GM19397 (cell line): ENCODE measurements at regions not wholly inside any gene's neighbourhood (a gene's known extent, or its start where the extent isn't known, plus 50 kb on each side); places are given as distances from the start of the nearest gene placed in this dataset.

Experiments
- ATAC-seq: cut with Tn5 transposase; IDR thresholded peaks from one replicate; pipeline ENCODE4 v1.9.1; 2021; ENCODE audit warnings: mild to moderate bottlenecking, moderate library complexity; ENCODE audit not compliant: unreplicated experiment

GRCh38 chr4:178470996-178471784 is 1029.0 kb upstream of the AGA start:
- ATAC-seq, result no peak

- ATAC-seq, result no peak
Observed at GRCh38 chr4:178471994-178472393, 1029.8 kb upstream of the AGA start.

- no peak for ATAC-seq
Observed at GRCh38 chr4:178480105-178480504, 1037.9 kb upstream of the AGA start.

GRCh38 chr4:178480881-178481280 is 1038.6 kb upstream of the AGA start:
- ATAC-seq, result no peak

- no peak for ATAC-seq
Observed at GRCh38 chr4:178481564-178481963, 1039.3 kb upstream of the AGA start.

- ATAC-seq, result no peak
Observed at GRCh38 chr4:178523038-178523437, 1080.8 kb upstream of the AGA start.

GRCh38 chr4:178535939-178536579 is 1093.8 kb upstream of the AGA start:
- ATAC-seq, result no peak

- no peak for ATAC-seq
Observed at GRCh38 chr4:178553201-178553600, 1111.0 kb upstream of the AGA start.

- no peak for ATAC-seq
Observed at GRCh38 chr4:178554352-178554751, 1112.1 kb upstream of the AGA start.

GRCh38 chr4:178556796-178557195 is 1114.6 kb upstream of the AGA start:
- ATAC-seq, result no peak

- no peak for ATAC-seq
Observed at GRCh38 chr4:178577933-178578332, 1135.7 kb upstream of the AGA start.

- no peak for ATAC-seq
Observed at GRCh38 chr4:178595500-178596138, 1153.4 kb upstream of the AGA start.

- no peak for ATAC-seq
Observed at GRCh38 chr4:178598672-178599071, 1156.4 kb upstream of the AGA start.

- no peak for ATAC-seq
Observed at GRCh38 chr4:178599521-178599920, 1157.3 kb upstream of the AGA start.

- no peak for ATAC-seq
Observed at GRCh38 chr4:178602833-178603232, 1160.6 kb upstream of the AGA start.

GRCh38 chr4:178611062-178611461 is 1168.8 kb upstream of the AGA start:
- ATAC-seq, result no peak

- no peak for ATAC-seq
Observed at GRCh38 chr4:178612733-178613132, 1170.5 kb upstream of the AGA start.

- no peak for ATAC-seq
Observed at GRCh38 chr4:178632415-178632814, 1190.2 kb upstream of the AGA start.

- no peak for ATAC-seq
Observed at GRCh38 chr4:178633263-178633662, 1191.0 kb upstream of the AGA start.

- no peak for ATAC-seq
Observed at GRCh38 chr4:178664621-178665020, 1222.4 kb upstream of the AGA start.

- ATAC-seq, result no peak
Observed at GRCh38 chr4:178665916-178666315, 1223.7 kb upstream of the AGA start.

- ATAC-seq, result no peak
Observed at GRCh38 chr4:178671766-178672165, 1229.5 kb upstream of the AGA start.
